CD14-positive monocyte (primary cell): ENCODE measurements at regions not wholly inside any gene's neighbourhood (a gene's known extent, or its start where the extent isn't known, plus 50 kb on each side); places are given as distances from the start of the nearest gene placed in this dataset.

ENCODE experiments used
- DNase-seq, 3 donors: peaks; one replicate each; pipeline ENCODE4 v3.0.0-alpha.2; 2011 to 2022
- H2AFZ ChIP-seq: 2 replicates; pipeline ENCODE4 v1.6.0; 2012; ENCODE audit warnings: mild to moderate bottlenecking, low read depth, low read length, inconsistent platforms; ENCODE audit not compliant: insufficient read depth, poor library complexity, severe bottlenecking
- H3K27ac ChIP-seq, 2 donors: 1 replicate in 1 of 2; 2 replicates in 1 of 2; pipeline ENCODE4 v1.5.1; 2012 to 2013; ENCODE audit warnings: low read length in 2 of 2, control low read depth in 1 of 2, inconsistent platforms in 1 of 2, low read depth in 1 of 2, mild to moderate bottlenecking in 1 of 2
- H3K27me3 ChIP-seq, 2 donors: one replicate each; pipeline versions ENCODE4 v1.6.0 to v1.6.1; 2011 to 2013; ENCODE audit warnings: low read length in 2 of 2; ENCODE audit not compliant: control insufficient read depth in 2 of 2, insufficient read depth in 2 of 2
- H3K36me3 ChIP-seq, 2 donors: replicated peaks in 1 of 2; 1 replicate in 1 of 2; 2 replicates in 1 of 2; pipeline versions ENCODE4 v1.5.1 to v1.6.1; 2012 to 2013; ENCODE audit warnings: low read length in 2 of 2, control low read depth in 1 of 2, inconsistent platforms in 1 of 2, mild to moderate bottlenecking in 1 of 2; ENCODE audit not compliant: insufficient read depth in 2 of 2, control insufficient read depth in 1 of 2
- H3K4me1 ChIP-seq, 2 donors: 1 replicate in 1 of 2; 2 replicates in 1 of 2; pipeline versions ENCODE4 v1.5.1 to v1.6.1; 2012 to 2013; ENCODE audit warnings: low read length in 2 of 2, control low read depth in 1 of 2, inconsistent platforms in 1 of 2, mild to moderate bottlenecking in 1 of 2, moderate library complexity in 1 of 2; ENCODE audit not compliant: insufficient read depth in 2 of 2, control insufficient read depth in 1 of 2
- H3K4me2 ChIP-seq: replicated peaks from 2 replicates; pipeline ENCODE3; 2012; ENCODE audit warnings: low read length, moderate library complexity, mild to moderate bottlenecking; ENCODE audit not compliant: poor library complexity, severe bottlenecking; ENCODE audit errors: extremely low read depth
- H3K4me3 ChIP-seq, 3 experiments: fragments of 200-600 bp in 1 of 3; sonication (generic) in 1 of 3; replicated peaks in 1 of 3; 1 replicate in 2 of 3; 2 replicates in 1 of 3; pipeline ENCODE4 v1.5.1; 2011 to 2013; ENCODE audit warnings: low read length in 3 of 3, mild to moderate bottlenecking in 3 of 3, control low read depth in 2 of 3, low read depth in 2 of 3, inconsistent platforms in 1 of 3, moderate library complexity in 1 of 3
- H3K79me2 ChIP-seq: 2 replicates; pipeline ENCODE4 v1.6.0; 2012; ENCODE audit warnings: mild to moderate bottlenecking, control low read depth, inconsistent platforms, low read length, moderate library complexity; ENCODE audit not compliant: insufficient read depth
- H3K9ac ChIP-seq: 2 replicates; pipeline ENCODE4 v1.6.0; 2017; ENCODE audit warnings: low read length, mild to moderate bottlenecking; ENCODE audit not compliant: insufficient read depth, poor library complexity, severe bottlenecking
- H3K9me3 ChIP-seq, 2 donors: replicated peaks in 1 of 2; 1 replicate in 1 of 2; 2 replicates in 1 of 2; pipeline versions ENCODE4 v1.5.1 to v1.6.1; 2012 to 2013; ENCODE audit warnings: low read length in 2 of 2, control low read depth in 1 of 2; ENCODE audit not compliant: control insufficient read depth in 1 of 2, insufficient read depth in 1 of 2
- H4K20me1 ChIP-seq: 2 replicates; pipeline ENCODE4 v1.6.0; 2012; ENCODE audit warnings: mild to moderate bottlenecking, low read length, control low read depth, moderate library complexity; ENCODE audit not compliant: insufficient read depth
- H3K27ac Mint-ChIP-seq, 7 donors: one replicate each; pipeline ENCODE4 v1.8.0; 2020; ENCODE audit warnings: mild to moderate bottlenecking in 7 of 7, mixed read lengths in 7 of 7, moderate library complexity in 6 of 7, inconsistent platforms in 2 of 7
- H3K27me3 Mint-ChIP-seq, 3 donors: one replicate each; pipeline ENCODE4 v1.8.0; 2021 to 2022; ENCODE audit warnings: low read depth in 3 of 3, mild to moderate bottlenecking in 3 of 3, mixed read lengths in 3 of 3, moderate library complexity in 3 of 3, inconsistent platforms in 1 of 3
- H3K36me3 Mint-ChIP-seq, 2 donors: one replicate each; pipeline ENCODE4 v1.8.0; 2020; ENCODE audit warnings: mixed read lengths in 2 of 2, inconsistent platforms in 1 of 2, mild to moderate bottlenecking in 1 of 2
- H3K4me1 Mint-ChIP-seq: one replicate; pipeline ENCODE4 v1.8.0; 2020; ENCODE audit warnings: mild to moderate bottlenecking, mixed read lengths
- H3K4me3 Mint-ChIP-seq, 2 donors: one replicate each; pipeline ENCODE4 v1.8.0; 2020; ENCODE audit warnings: mild to moderate bottlenecking in 2 of 2, mixed read lengths in 2 of 2, moderate library complexity in 1 of 2
- H3K9me3 Mint-ChIP-seq, 7 donors: one replicate each; pipeline ENCODE4 v1.8.0; 2020 to 2022; ENCODE audit warnings: mixed read lengths in 7 of 7, mild to moderate bottlenecking in 6 of 7, moderate library complexity in 6 of 7, inconsistent platforms in 2 of 7
- WGBS: methylation state at CpG from one replicate; pipeline ENCODE4 v1.1.5; 2013; ENCODE audit warnings: missing lambda C conversion rate; ENCODE audit not compliant: insufficient coverage; 5-methylcytosine and 5-hydroxymethylcytosine counted together
- intact Hi-C, 2 donors: fragments of 100-400 bp; cut with micrococcal nuclease; formaldehyde crosslinking; loops; one replicate each; pipeline versions ENCODE4 v1.15.0 to v1.15.1; 2023
- TF ChIP-seq, protein P1 (sequence below): fragments of 200-600 bp; IDR thresholded peaks from one replicate; pipeline ENCODE4 v1.8.0; 2022; ENCODE audit warnings: antibody characterized with exemption, mild to moderate bottlenecking

DNA sequence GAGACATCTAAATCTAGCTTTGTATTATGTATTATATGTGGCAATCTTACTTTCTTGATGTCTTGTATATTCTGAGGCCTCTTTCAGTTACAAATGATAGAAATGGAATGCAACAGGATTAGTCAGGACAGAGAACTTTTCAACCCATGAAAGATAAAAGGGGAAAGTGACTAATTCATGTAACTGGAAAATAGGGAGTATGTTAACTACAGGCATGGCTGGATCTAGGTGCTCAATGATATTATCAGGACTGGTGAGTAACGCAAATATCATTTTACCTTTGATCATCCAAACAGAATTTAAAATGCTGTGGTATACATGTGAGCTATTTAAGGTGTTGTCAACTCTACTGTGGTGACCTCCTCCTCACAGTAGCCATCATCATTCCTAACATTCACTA, 215.7 kb upstream of the GLRA1 start:
- intact Hi-C loops: no loop called here
- no peak overlapping the region for H3K9ac ChIP-seq
- no peaks in the 10 kb centered on the region for H3K36me3 ChIP-seq
- no peak overlapping the region for H2AFZ ChIP-seq
- DNase-seq: no peak
- no peaks in the 10 kb centered on the region for H3K27me3 Mint-ChIP-seq
- H3K4me1 ChIP-seq: no peaks in the 10 kb centered on the region
- H3K27ac ChIP-seq: no peak overlapping the region
- no peak overlapping the region for H3K4me3 ChIP-seq
- TF ChIP-seq, protein P1, sequence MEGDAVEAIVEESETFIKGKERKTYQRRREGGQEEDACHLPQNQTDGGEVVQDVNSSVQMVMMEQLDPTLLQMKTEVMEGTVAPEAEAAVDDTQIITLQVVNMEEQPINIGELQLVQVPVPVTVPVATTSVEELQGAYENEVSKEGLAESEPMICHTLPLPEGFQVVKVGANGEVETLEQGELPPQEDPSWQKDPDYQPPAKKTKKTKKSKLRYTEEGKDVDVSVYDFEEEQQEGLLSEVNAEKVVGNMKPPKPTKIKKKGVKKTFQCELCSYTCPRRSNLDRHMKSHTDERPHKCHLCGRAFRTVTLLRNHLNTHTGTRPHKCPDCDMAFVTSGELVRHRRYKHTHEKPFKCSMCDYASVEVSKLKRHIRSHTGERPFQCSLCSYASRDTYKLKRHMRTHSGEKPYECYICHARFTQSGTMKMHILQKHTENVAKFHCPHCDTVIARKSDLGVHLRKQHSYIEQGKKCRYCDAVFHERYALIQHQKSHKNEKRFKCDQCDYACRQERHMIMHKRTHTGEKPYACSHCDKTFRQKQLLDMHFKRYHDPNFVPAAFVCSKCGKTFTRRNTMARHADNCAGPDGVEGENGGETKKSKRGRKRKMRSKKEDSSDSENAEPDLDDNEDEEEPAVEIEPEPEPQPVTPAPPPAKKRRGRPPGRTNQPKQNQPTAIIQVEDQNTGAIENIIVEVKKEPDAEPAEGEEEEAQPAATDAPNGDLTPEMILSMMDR: no peak
- H3K27me3 ChIP-seq: no peaks in the 10 kb centered on the region
- H3K9me3 ChIP-seq: no peaks in the 10 kb centered on the region
- H4K20me1 ChIP-seq: no peaks in the 10 kb centered on the region
- no peaks in the 10 kb centered on the region for H3K9me3 Mint-ChIP-seq
- H3K4me1 Mint-ChIP-seq: no peaks in the 10 kb centered on the region
- no CpG with 5 or more reads among the region's 1 CpG for WGBS
- no peaks in the 10 kb centered on the region for H3K79me2 ChIP-seq
- H3K4me3 Mint-ChIP-seq: no peak overlapping the region
- H3K27ac Mint-ChIP-seq: no peak overlapping the region
- no peak overlapping the region for H3K4me2 ChIP-seq
- H3K36me3 Mint-ChIP-seq: no peaks in the 10 kb centered on the region

DNA sequence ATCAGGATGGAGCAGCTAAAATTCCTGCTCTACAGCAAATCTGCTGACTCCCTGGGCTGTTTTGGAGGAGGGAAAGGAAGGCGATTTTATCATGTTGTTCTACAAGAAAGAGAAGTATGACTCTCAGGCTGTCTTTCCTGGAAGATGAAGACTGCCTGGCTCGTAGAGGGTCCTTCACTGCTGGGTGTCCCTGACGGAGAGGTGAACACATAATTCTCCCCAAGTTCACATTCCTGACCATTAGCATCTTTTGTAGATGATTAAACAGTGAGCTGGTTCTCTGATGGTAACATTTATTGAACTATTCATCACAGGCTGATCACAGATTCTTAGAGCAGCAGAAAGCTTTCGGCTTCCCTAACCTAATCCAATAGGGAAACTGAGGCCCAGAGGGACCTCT, 212.4 kb upstream of the GLRA1 start:
- no peak overlapping the region for H3K4me3 Mint-ChIP-seq

More for the DNA sequence above, 212.4 kb upstream of the GLRA1 start:
- Mint-ChIP-seq H3K36me3 (no peaks in the 10 kb centered on the region), H3K27me3 (peaks cover 0 to 3% (median 0%) of the 10 kb centered on the region in 3 donors), H3K27ac (no peak overlapping the region), H3K4me1 (no peaks in the 10 kb centered on the region), H3K9me3 (peaks cover 0 to 3% (median 0%) of the 10 kb centered on the region in 7 donors)
- no peaks in the 10 kb centered on the region for H3K4me1 ChIP-seq
- DNase-seq: no peak
- no peaks in the 10 kb centered on the region for H3K27me3 ChIP-seq
- no peak overlapping the region for H3K9ac ChIP-seq
- no peaks in the 10 kb centered on the region for H3K79me2 ChIP-seq
- no peak overlapping the region for H3K4me2 ChIP-seq
- intact Hi-C loops: no loop called here
- TF ChIP-seq, protein P1: no peak
- no peak overlapping the region for H3K4me3 ChIP-seq
- no peaks in the 10 kb centered on the region for H4K20me1 ChIP-seq
- H3K36me3 ChIP-seq: no peaks in the 10 kb centered on the region
- WGBS: no CpG with 5 or more reads among the region's 4 CpGs
- H3K9me3 ChIP-seq: no peaks in the 10 kb centered on the region
- no peak overlapping the region for H3K27ac ChIP-seq
- H2AFZ ChIP-seq: no peak overlapping the region
